K562 (cell line): ENCODE measurements at regions not wholly inside any gene's neighbourhood (a gene's known extent, or its start where the extent isn't known, plus 50 kb on each side); places are given as distances from the start of the nearest gene placed in this dataset.

Experiments
- ATAC-seq: fragments of 200-7000 bp; cut with Tn5 transposase; 3 replicates; pipeline ENCODE4 v1.9.1; 2020; ENCODE audit warnings: moderate library complexity
- BruUV-seq: library from RNA; stranded (reverse); fragments of 400-500 nt; replicated peaks from 2 replicates; lab custom pipeline; 2021; lab: Mats Ljungman, UMichigan
- CTCF ChIA-PET: fragments of 300-600 bp; formaldehyde crosslinking; extraction: SDS; loops from one replicate; lab custom pipeline; 2021; ENCODE audit warnings: low intra/inter-chr PET ratio; lab: Yijun Ruan, JAX
- POLR2A ChIA-PET: fragments of 300-600, 350-650 bp; sonication (Branson Sonifier 250); formaldehyde crosslinking; extraction: SDS; loops from one replicate; lab custom pipeline; 2021; ENCODE audit warnings: antibody characterized with exemption, inconsistent platforms; lab: Yijun Ruan, JAX
- DNase-seq, 4 experiments: peaks; one replicate each; pipeline versions ENCODE4 v3.0.0 to v3.0.0-alpha.2; 2011 to 2018; ENCODE audit warnings: low spot score in 3 of 4, mixed read lengths in 3 of 4; ENCODE audit errors: extremely low read depth in 1 of 4
- FAIRE-seq: peaks from 2 replicates; lab custom pipeline; 2011; peaks lifted over from hg19 to GRCh38; lab: Jason Lieb, UNC
- H2AFZ ChIP-seq: 2 replicates; pipeline ENCODE4 v1.6.0; 2011; ENCODE audit warnings: low read depth, low read length, control low read depth, inconsistent platforms
- H3K27ac ChIP-seq: fragments of 200-600 bp; 3 replicates; pipeline ENCODE4 v1.8.0; 2011; ENCODE audit warnings: low read depth, mild to moderate bottlenecking, control low read depth, inconsistent platforms, low read length, moderate library complexity, mixed read lengths; ENCODE audit errors: extremely low read depth
- H3K27me3 ChIP-seq, 2 experiments: fragments of 300-600 bp in 1 of 2; 2 replicates in 1 of 2; 3 replicates in 1 of 2; pipeline versions ENCODE4 v1.6.0 to v1.8.0; 2011; ENCODE audit warnings: inconsistent platforms in 2 of 2, low read length in 2 of 2, mild to moderate bottlenecking in 1 of 2, mixed read lengths in 1 of 2, moderate library complexity in 1 of 2; ENCODE audit not compliant: control insufficient read depth in 2 of 2, insufficient read depth in 2 of 2
- H3K36me3 ChIP-seq: fragments of 300-600 bp; 3 replicates; pipeline ENCODE4 v1.8.0; 2011; ENCODE audit warnings: mild to moderate bottlenecking, low read length, inconsistent platforms; ENCODE audit not compliant: control insufficient read depth, insufficient read depth
- H3K4me1 ChIP-seq, 2 experiments: fragments of 200-600 bp in 1 of 2; replicated peaks in 1 of 2; 2 replicates in 1 of 2; 3 replicates in 1 of 2; pipeline versions ENCODE4 v1.5.1 to v1.8.0; 2011; ENCODE audit warnings: inconsistent platforms in 2 of 2, low read length in 2 of 2, mild to moderate bottlenecking in 1 of 2, mixed read lengths in 1 of 2, moderate library complexity in 1 of 2; ENCODE audit not compliant: control insufficient read depth in 2 of 2, insufficient read depth in 2 of 2
- H3K4me2 ChIP-seq: 2 replicates; pipeline ENCODE4 v1.6.1; 2011; ENCODE audit warnings: low read length, control low read depth, inconsistent platforms, mixed read lengths; ENCODE audit not compliant: insufficient read depth
- H3K4me3 ChIP-seq: fragments of 200-600 bp; sonication (generic), shearing (Covaris generic); 2 replicates; pipeline ENCODE4 v1.5.1; 2016; ENCODE audit warnings: control low read depth, inconsistent platforms
- H3K79me2 ChIP-seq: fragments of 200-600 bp; 3 replicates; pipeline ENCODE4 v1.8.0; 2011; ENCODE audit warnings: low read length, inconsistent platforms; ENCODE audit not compliant: control insufficient read depth, insufficient read depth
- H3K9ac ChIP-seq, 2 experiments: 2 replicates each; pipeline versions ENCODE4 v1.6.0 to v1.6.1; 2011; ENCODE audit warnings: low read depth in 2 of 2, low read length in 2 of 2, control low read depth in 1 of 2, inconsistent platforms in 1 of 2, mild to moderate bottlenecking in 1 of 2, mixed read lengths in 1 of 2; ENCODE audit not compliant: insufficient read depth in 1 of 2
- H3K9me1 ChIP-seq: one replicate; pipeline ENCODE4 v1.6.0; 2011; ENCODE audit warnings: inconsistent platforms, mild to moderate bottlenecking, low read length, moderate library complexity; ENCODE audit not compliant: control insufficient read depth, insufficient read depth
- H3K9me3 ChIP-seq: replicated peaks from 2 replicates; pipeline ENCODE4 v1.5.1; 2011; ENCODE audit warnings: low read depth, low read length, inconsistent platforms; ENCODE audit not compliant: control insufficient read depth, insufficient read depth
- H4K20me1 ChIP-seq: replicated peaks from 2 replicates; pipeline ENCODE4 v1.6.1; 2011; ENCODE audit warnings: low read length, inconsistent platforms, mixed read lengths; ENCODE audit not compliant: control insufficient read depth, insufficient read depth
- NCOA6 ChIP-seq: fragments of 450-650 bp; IDR thresholded peaks from 2 replicates; pipeline ENCODE4 v1.6.1; 2017; ENCODE audit warnings: mild to moderate bottlenecking
- POLR3G ChIP-seq: IDR thresholded peaks from 2 replicates; pipeline ENCODE4 v1.6.1; 2011; ENCODE audit not compliant: insufficient read length, insufficient replicate concordance; ENCODE audit errors: extremely low read depth
- RBM39 ChIP-seq: fragments of 200-400 bp; formaldehyde crosslinking; optimal IDR thresholded peaks from 2 replicates; pipeline ENCODE3; 2018; ENCODE audit warnings: low read depth, low read length
- ZBTB34 ChIP-seq: fragments of 250-450 bp; sonication (Bioruptor Pico); IDR thresholded peaks from 2 replicates; pipeline ENCODE4 v1.8.0; 2021; ENCODE audit warnings: mild to moderate bottlenecking, moderate library complexity
- ZC3H4 ChIP-seq: sonication (generic); formaldehyde crosslinking; IDR thresholded peaks from 2 replicates; pipeline ENCODE4 v1.9.0; 2021; ENCODE audit warnings: missing genetic modification reagents, borderline replicate concordance
- ZNF395 ChIP-seq: fragments of 200-800 bp; sonication (Bioruptor generic); IDR thresholded peaks from 2 replicates; pipeline ENCODE4 v1.6.1; 2017; ENCODE audit warnings: missing genetic modification characterization, missing compliant biosample characterization
- WGBS: fragments of 100-300 bp; shearing (Covaris generic); methylation state at CpG from one replicate; pipeline ENCODE4 v1.1.6; 2016; ENCODE audit warnings: low coverage, mixed read lengths; ENCODE audit not compliant: insufficient coverage; ENCODE audit errors: missing lambda C conversion rate; 5-methylcytosine and 5-hydroxymethylcytosine counted together
- in situ Hi-C: fragments of 300-500 bp; cut with MboI; formaldehyde crosslinking; loops from 4 replicates; pipeline ENCODE4 v1.15.0; 2018; ENCODE audit warnings: inconsistent platforms, mixed read lengths
- intact Hi-C: fragments of 100-400 bp; cut with micrococcal nuclease; formaldehyde crosslinking; loops from 2 replicates; pipeline ENCODE4 v1.14.2; 2022

GRCh38 chr4:87716371-87717265, 66.5 kb downstream of the DMP1 start:
- CTCF ChIA-PET = no interaction called here

More at GRCh38 chr4:87716371-87717265, 66.5 kb downstream of the DMP1 start:
- Histone ChIP-seq H2AFZ (no peak overlapping the region), H3K4me1 (no peaks in the 10 kb centered on the region), H3K4me2 (no peak overlapping the region), H4K20me1 (no peaks in the 10 kb centered on the region), H3K9ac (no peak overlapping the region), H3K9me1 (no peaks in the 10 kb centered on the region), H3K9me3 (no peaks in the 10 kb centered on the region)
- DNase-seq (no peak), ATAC-seq (no peak), FAIRE-seq (no peak)
- POLR2A ChIA-PET = no interaction called here
- WGBS = 1% methylated on average over 5 of the region's 5 CpGs
- intact Hi-C loops = no loop called here
- no TSS peak for BruUV-seq
- TF ChIP-seq RBM39 (no peak), ZNF395 (no peak), ZC3H4 (no peak), NCOA6 (no peak), POLR3G (no peak), ZBTB34 (CRISPR knock-in tag) (no peak)
- TF ChIP-seq, all 486 proteins: peak for 0
- H3K36me3 ChIP-seq = no peaks in the 10 kb centered on the region
- H3K79me2 ChIP-seq = no peaks in the 10 kb centered on the region
- no peaks in the 10 kb centered on the region for H3K27me3 ChIP-seq
- H3K27ac ChIP-seq = no peak overlapping the region
- H3K4me3 ChIP-seq = no peak overlapping the region
- in situ Hi-C loops = no loop called here
